Endothelial cell of umbilical vein (primary cell): ENCODE measurements at regions not wholly inside any gene's neighbourhood (a gene's known extent, or its start where the extent isn't known, plus 50 kb on each side); places are given as distances from the start of the nearest gene placed in this dataset.

ENCODE experiments used
- CTCF ChIP-seq, 2 donors: IDR thresholded peaks; 1 replicate in 1 of 2; 2 replicates in 1 of 2; pipeline ENCODE4 v1.5.1; 2011; ENCODE audit warnings: low read length in 2 of 2, mild to moderate bottlenecking in 2 of 2, moderate library complexity in 2 of 2, control low read depth in 1 of 2, inconsistent platforms in 1 of 2, low read depth in 1 of 2; ENCODE audit not compliant: insufficient read depth in 1 of 2; ENCODE audit errors: extremely low read depth in 1 of 2
- EZH2 ChIP-seq: IDR thresholded peaks from 2 replicates; pipeline ENCODE4 v1.6.1; 2012; ENCODE audit warnings: borderline replicate concordance, low read depth, mild to moderate bottlenecking, moderate library complexity, low read length, inconsistent platforms; ENCODE audit not compliant: severe bottlenecking
- GATA2 ChIP-seq: IDR thresholded peaks from 2 replicates; pipeline ENCODE4 v1.7.0; 2011; ENCODE audit warnings: low read depth, mild to moderate bottlenecking, moderate library complexity, mixed read lengths, low read length; ENCODE audit not compliant: insufficient read length, insufficient read depth
- MAX ChIP-seq: IDR thresholded peaks from 2 replicates; pipeline ENCODE4 v1.6.1; 2011; ENCODE audit not compliant: insufficient read depth, insufficient read length
- POLR2A ChIP-seq: IDR thresholded peaks from 2 replicates; pipeline ENCODE4 v1.6.1; 2012; ENCODE audit warnings: low read depth, mild to moderate bottlenecking, control low read depth, low read length
- POLR2AphosphoS5 ChIP-seq: IDR thresholded peaks from 2 replicates; pipeline ENCODE4 v1.6.1; 2012; ENCODE audit warnings: low read depth, mild to moderate bottlenecking, control low read depth, low read length, moderate library complexity; ENCODE audit not compliant: insufficient read depth

- no peak for TF ChIP-seq CTCF (IDR thresholded peaks at IDR 0.05; ENCODE audit: extremely low read depth in 1 of 2, insufficient read depth in 1 of 2, low read depth in 1 of 2, low read length in 2 of 2)
- no peak for TF ChIP-seq POLR2AphosphoS5
- no peak for TF ChIP-seq EZH2
- no peak for TF ChIP-seq POLR2A
- TF ChIP-seq MAX, result no peak
- TF ChIP-seq GATA2, result no peak
Measured at GRCh38 chr5:145510324-145510723, 324.8 kb downstream of the PRELID2 start.
